ENCODE measurements at regions not wholly inside any gene's neighbourhood (a gene's known extent, or its start where the extent isn't known, plus 50 kb on each side); places are given as distances from the start of the nearest gene placed in this dataset.

GRCh38 chr19:28934631-28935030 is 278.3 kb downstream of the UQCRFS1 start:
- DNase-seq (ENCODE audit: low spot score): no peak

GRCh38 chr19:28933039-28933438 is 279.9 kb downstream of the UQCRFS1 start:
- no peak for DNase-seq (ENCODE audit: low spot score)

- no peak for DNase-seq (ENCODE audit: low spot score)
Observed at GRCh38 chr19:28932446-28932845, 280.5 kb downstream of the UQCRFS1 start.

- DNase-seq (ENCODE audit: low spot score): no peak
Observed at GRCh38 chr19:28929006-28929405, 283.9 kb downstream of the UQCRFS1 start.

- DNase-seq (ENCODE audit: low spot score): no peak
Observed at GRCh38 chr19:28927456-28927855, 285.5 kb downstream of the UQCRFS1 start.

DNA sequence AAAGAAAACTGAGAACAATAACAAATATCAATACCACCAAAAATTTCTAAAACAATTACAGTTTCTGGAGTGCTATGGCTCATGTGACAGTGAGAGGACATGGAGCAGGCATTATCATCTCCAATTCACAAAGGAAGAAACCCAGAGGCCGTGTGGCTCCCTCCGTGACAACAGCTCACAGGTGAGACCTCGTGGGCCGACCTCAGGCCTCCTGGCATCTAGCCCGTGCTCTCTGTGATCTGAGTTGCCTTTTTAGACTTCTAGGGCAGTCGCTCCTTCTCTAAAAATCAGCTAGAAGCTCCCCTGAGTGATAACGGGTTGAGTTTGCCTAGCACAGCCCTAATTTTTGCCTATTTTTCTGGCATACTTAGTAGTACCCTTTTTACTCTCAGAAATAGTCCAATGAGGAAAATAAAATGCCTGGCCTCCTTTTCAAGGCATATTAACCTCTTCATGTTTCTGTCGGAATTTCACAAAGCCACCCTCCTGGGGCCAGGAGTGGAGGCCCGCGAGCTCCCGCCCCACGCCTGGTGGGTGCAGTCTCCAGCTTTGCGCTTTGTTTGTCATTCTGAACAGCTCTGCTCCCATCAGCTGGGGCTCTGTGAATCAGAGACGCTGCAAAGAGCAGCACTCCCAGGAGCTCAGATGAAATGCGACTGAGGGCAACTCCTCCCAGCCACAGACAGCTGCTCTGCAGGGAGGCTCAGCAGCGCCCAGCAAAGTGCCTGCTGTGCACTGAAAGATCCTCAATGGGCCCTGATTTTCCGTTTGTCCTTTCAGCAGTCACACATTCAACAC is 292.5 kb downstream of the UQCRFS1 start:
- DNase-seq (ENCODE audit: low spot score): no peak

DNA sequence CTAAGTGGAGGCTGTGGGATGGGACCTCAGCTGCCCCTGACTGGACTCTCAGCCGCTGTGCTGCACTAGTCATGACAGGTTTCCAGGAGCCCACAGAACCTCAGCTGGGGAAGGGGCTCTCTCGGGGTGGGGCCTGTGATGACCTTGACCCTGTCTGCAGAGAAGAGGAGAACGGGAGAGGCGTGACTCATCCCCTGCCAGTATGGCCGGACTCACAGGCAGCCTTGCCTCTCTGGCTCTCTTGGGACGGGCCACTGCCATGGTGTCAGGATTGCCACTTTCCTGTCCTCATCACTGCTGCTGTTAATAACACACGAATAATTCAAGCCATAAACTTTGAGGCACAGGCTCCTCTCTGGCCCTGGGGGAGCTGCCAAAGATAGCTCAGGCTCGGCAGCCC is 295.3 kb downstream of the UQCRFS1 start:
- no peak for DNase-seq (ENCODE audit: low spot score)

- DNase-seq (ENCODE audit: low spot score): no peak
Observed at GRCh38 chr19:28915737-28916460, 297.1 kb downstream of the UQCRFS1 start.

- no peak for DNase-seq (ENCODE audit: low spot score)
Observed at GRCh38 chr19:28915202-28915601, 297.7 kb downstream of the UQCRFS1 start.

GRCh38 chr19:28914173-28914572 is 298.8 kb downstream of the UQCRFS1 start:
- DNase-seq (ENCODE audit: low spot score): no peak

DNA sequence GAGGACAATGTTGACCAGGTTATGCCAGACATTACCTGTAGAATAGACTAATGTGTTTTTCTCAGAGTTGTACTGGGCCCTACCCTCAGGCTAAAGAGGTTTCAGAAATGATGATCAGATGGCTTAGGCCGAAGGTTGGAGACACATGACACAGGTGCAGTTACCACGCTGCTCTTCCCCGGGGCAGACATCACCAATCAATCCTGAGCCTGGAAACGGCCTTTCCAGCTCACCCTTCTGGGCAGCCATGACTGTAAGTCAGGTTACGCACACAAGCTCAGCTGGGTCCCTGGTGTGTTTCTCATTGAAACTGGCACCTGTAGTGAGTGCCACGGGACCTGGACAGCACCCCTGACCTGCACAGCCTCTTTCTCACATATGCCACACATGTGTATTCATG is 299.3 kb downstream of the UQCRFS1 start:
- DNase-seq (ENCODE audit: low spot score): no peak

- no peak for DNase-seq (ENCODE audit: low spot score)
Observed at GRCh38 chr19:28908941-28909340, 304.0 kb downstream of the UQCRFS1 start.

DNA sequence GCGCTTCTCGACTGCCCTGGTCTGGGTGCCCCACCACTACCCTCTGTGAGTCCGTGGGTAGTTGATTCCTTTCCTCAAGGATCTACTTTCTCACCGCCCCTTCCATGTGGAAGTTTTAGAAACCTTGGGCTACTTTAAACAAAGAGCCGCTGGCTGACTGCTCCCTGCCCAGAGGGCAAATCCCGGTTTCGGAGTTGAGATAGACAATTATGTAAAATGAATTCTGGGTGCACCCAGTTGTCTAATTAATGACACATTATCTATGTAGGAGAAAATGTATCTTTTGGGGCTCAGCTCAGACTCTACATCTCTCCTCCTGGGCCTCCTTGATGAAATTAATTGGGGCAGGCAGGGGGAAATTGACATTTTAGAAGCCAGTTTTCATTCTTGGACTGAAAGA is 305.4 kb downstream of the UQCRFS1 start:
- no peak for DNase-seq (ENCODE audit: low spot score)

DNA sequence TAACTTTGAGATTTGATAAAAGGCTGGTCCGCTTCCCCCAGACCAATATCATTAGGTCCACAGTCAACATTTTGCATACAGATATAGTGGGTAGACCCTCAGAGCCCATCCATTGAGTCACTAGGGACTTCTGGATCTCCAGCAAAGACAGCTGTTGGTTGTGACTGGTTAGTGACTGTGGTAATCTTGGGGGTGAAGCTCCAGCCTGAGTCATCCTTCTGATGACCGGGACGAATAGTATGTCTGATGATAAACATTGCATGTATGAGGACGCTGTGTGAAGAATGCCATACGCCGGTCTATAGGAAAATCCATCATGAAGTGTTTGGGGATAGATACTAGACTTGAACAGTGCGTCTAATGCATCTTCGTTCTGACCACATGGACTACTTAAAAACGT is 307.0 kb downstream of the UQCRFS1 start:
- no peak for DNase-seq (ENCODE audit: low spot score)

- no peak for DNase-seq (ENCODE audit: low spot score)
Observed at GRCh38 chr19:28899703-28900102, 313.2 kb downstream of the UQCRFS1 start.

DNA sequence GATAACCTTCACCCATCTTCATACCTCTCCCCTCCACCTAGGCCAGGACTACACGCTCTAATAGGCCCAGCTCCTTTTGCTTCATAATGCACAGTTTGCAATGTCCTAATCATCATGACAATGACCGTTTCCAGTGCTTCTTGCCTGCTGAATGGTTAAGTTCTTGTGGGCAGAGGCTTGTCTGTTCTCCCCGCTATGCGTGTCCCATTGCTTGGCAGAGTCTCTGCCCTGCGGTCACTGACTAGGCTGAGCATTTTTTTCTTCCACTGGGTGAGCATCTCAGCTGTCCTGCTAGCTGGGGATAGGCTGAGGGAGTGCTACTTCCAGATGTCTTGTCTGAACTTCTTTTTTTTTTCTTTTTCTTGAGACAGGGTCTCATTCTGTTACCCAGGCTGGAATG is 314.7 kb downstream of the UQCRFS1 start:
- no peak for DNase-seq (ENCODE audit: low spot score)

GRCh38 chr19:28889941-28890670 is 322.8 kb downstream of the UQCRFS1 start:
- peak; percentile 37 for DNase-seq (ENCODE audit: low spot score)

DNA sequence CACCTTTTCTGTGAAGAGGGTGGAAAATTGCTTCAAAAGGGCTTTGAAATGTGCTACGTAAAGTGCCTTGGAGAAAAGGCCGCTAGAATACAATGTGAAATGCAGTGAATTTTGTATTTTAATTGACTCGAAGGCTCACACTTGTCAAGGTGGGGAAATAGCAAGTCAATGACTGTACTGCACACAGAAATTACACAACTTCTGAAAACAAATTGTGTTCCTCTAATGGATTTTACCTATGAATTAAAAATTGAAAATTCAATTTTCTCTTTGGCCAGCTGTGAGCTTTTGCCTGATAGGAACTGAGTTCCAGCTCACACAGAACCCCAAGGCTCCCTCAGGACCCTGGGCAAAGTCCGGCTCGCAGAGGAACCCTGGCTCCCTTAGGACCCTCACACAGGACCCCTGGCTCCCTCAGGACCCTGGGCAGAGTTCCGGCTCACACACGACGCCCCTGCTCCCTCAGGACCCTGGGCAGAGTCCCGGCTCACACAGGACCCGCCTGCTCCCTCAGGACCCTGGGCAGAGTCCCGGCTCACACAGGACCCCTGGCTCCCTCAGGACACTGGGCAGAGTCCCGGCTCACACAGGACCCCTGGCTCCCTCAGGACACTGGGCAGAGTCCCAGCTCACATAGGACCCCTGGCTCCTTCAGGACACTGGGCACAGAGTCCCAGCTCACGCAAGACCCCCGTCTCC is 324.9 kb downstream of the UQCRFS1 start:
- no peak for DNase-seq (ENCODE audit: low spot score)

DNA sequence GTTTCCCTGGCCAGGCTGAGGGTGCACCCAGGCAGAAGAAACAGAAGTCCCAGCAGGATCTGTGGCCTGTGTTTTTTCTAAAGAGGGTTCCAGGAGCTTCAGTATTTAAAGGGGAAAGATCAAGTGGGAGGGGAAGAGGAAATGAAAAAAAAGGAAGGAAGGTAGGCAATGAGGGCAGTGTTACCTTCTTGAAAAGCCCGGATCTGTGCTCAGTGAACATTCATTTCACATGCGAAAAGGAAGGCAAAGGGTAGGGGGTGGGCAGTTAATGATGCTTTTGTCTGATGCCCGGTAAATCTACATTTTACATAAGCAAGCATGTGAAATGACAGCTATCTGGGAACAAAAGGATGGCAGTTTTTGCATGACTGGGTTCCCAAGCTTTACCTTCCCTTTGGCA is 326.2 kb downstream of the UQCRFS1 start:
- DNase-seq (ENCODE audit: low spot score): no peak

DNA sequence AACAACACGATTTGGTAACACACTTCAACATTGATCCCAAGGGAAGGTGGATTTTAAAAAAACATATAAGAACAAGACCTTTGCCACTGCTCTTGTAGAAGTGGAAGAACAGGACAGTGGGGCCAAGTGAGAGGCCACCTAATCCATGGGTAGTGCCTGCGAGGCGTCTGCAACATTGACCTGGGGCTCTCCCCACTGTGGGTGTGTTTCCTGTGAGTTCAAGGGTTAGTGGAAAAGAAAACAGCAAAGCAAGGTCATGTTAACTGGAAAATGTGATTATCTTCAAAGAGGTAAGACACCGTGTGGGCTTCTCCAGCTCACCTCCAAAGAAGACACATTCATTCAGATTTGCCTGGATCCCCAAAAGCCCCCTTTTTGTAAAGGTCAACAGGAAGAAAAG is 327.0 kb downstream of the UQCRFS1 start:
- no peak for DNase-seq (ENCODE audit: low spot score)

- no peak for DNase-seq (ENCODE audit: low spot score)
Observed at GRCh38 chr19:28884786-28885476, 328.0 kb downstream of the UQCRFS1 start.

DNA sequence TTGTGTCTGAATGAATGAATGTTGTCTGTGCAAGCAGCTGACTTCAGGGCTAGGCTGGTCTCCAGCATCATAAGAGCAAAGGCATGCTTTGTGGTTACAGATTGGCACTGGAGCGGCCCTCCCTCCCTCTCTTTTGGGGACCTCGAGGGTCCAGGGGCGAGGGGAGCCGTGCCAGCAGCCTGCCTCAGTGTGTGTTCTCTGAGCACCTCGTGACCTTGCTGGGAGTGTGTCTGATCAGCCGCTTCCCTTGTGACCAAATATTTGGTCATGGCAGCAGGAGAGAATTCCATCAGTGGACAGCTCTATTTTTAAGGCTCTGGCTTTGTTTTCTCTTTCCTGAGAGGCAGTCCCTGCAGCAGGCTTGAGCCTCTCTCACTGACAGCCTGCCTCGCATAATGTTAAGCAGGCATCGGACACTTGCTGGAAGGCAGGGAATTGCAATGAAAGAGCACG is 329.7 kb downstream of the UQCRFS1 start:
- peak; percentile 62 for DNase-seq (ENCODE audit: low spot score)

All from globus pallidus (tissue), 1 donor.